ENCODE measurements at regions not wholly inside any gene's neighbourhood (a gene's known extent, or its start where the extent isn't known, plus 50 kb on each side); places are given as distances from the start of the nearest gene placed in this dataset.

DNA sequence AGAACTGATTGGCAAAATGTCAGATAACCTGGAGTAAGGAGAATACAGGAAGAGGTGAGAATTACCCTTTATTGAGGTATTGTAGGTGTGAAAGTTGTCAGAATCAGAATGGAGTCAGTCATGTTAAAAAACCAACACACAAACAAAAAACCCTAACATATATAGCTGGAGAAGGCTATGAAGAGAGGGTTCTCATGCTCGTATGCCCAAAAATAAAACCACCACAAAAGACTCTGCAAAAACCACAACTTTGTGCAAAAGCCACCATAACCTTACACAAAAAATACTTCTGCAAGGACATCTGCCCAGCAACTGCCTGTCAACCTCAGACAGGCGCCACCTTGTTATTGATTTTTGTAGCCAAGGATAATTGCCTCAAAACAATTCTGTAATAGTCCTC is 136.0 kb downstream of the CD47 start (continued):
- no peak for TF ChIP-seq EP300 (conservative IDR thresholded peaks at IDR 0.05; ENCODE audit: poor library complexity, severe bottlenecking)

GRCh38 chr3:107953722-107954121 is 137.1 kb downstream of the CD47 start:
- no peaks in the 10 kb centered on the region for H3K36me3 ChIP-seq (ENCODE audit: insufficient read depth, low read length)
- no peaks in the 10 kb centered on the region for H3K9me3 ChIP-seq (ENCODE audit: low read length)
- H3K27me3 ChIP-seq (ENCODE audit: insufficient read depth, low read depth, low read length) = no peaks in the 10 kb centered on the region
- no peak overlapping the region for H3K4me3 ChIP-seq (ENCODE audit: low read length)
- no peaks in the 10 kb centered on the region for H4K20me1 ChIP-seq (ENCODE audit: insufficient read depth)
- H3F3A ChIP-seq (ENCODE audit: insufficient read depth, low read length, poor library complexity, severe bottlenecking) = no peaks in the 10 kb centered on the region
- no peaks in the 10 kb centered on the region for H3K9me2 ChIP-seq (ENCODE audit: insufficient read depth, low read length)
- no peak overlapping the region for H3K27ac ChIP-seq (ENCODE audit: low read length)
- H3K9ac ChIP-seq (ENCODE audit: low read length) = no peak overlapping the region
- H3K4me2 ChIP-seq (ENCODE audit: low read length) = no peak overlapping the region
- TF ChIP-seq SMC3 (conservative IDR thresholded peaks at IDR 0.05; ENCODE audit: poor library complexity) (no peak), MXI1 (conservative IDR thresholded peaks at IDR 0.05; ENCODE audit: poor library complexity, severe bottlenecking) (no peak), EZH2 (IDR thresholded peaks at IDR 0.05; ENCODE audit: borderline replicate concordance, insufficient read depth, low read length, poor library complexity, severe bottlenecking) (no peak), TAF1 (IDR thresholded peaks at IDR 0.05; ENCODE audit: low read depth) (no peak), POLR2AphosphoS5 (IDR thresholded peaks at IDR 0.05) (no peak), EP300 (conservative IDR thresholded peaks at IDR 0.05; ENCODE audit: poor library complexity, severe bottlenecking) (no peak), RAD21 (conservative IDR thresholded peaks at IDR 0.05) (no peak), REST (IDR thresholded peaks at IDR 0.05; ENCODE audit: borderline replicate concordance) (no peak)
- TF ChIP-seq, protein P1, sequence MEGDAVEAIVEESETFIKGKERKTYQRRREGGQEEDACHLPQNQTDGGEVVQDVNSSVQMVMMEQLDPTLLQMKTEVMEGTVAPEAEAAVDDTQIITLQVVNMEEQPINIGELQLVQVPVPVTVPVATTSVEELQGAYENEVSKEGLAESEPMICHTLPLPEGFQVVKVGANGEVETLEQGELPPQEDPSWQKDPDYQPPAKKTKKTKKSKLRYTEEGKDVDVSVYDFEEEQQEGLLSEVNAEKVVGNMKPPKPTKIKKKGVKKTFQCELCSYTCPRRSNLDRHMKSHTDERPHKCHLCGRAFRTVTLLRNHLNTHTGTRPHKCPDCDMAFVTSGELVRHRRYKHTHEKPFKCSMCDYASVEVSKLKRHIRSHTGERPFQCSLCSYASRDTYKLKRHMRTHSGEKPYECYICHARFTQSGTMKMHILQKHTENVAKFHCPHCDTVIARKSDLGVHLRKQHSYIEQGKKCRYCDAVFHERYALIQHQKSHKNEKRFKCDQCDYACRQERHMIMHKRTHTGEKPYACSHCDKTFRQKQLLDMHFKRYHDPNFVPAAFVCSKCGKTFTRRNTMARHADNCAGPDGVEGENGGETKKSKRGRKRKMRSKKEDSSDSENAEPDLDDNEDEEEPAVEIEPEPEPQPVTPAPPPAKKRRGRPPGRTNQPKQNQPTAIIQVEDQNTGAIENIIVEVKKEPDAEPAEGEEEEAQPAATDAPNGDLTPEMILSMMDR (IDR thresholded peaks at IDR 0.05; ENCODE audit: poor library complexity, severe bottlenecking) = no peak
- H3K79me2 ChIP-seq (replicated peaks; ENCODE audit: insufficient read depth, low read length) = no peaks in the 10 kb centered on the region
- no peak overlapping the region for H2AFZ ChIP-seq (ENCODE audit: low read depth, low read length)

GRCh38 chr3:107951126-107951525 is 139.7 kb downstream of the CD47 start:
- TF ChIP-seq EZH2 (IDR thresholded peaks at IDR 0.05; ENCODE audit: borderline replicate concordance, insufficient read depth, low read length, poor library complexity, severe bottlenecking) (no peak), SMC3 (conservative IDR thresholded peaks at IDR 0.05; ENCODE audit: poor library complexity) (no peak), REST (IDR thresholded peaks at IDR 0.05; ENCODE audit: borderline replicate concordance) (no peak), EP300 (conservative IDR thresholded peaks at IDR 0.05; ENCODE audit: poor library complexity, severe bottlenecking) (no peak), RAD21 (conservative IDR thresholded peaks at IDR 0.05) (no peak), POLR2AphosphoS5 (IDR thresholded peaks at IDR 0.05) (no peak), MXI1 (conservative IDR thresholded peaks at IDR 0.05; ENCODE audit: poor library complexity, severe bottlenecking) (no peak), TAF1 (IDR thresholded peaks at IDR 0.05; ENCODE audit: low read depth) (no peak)
- TF ChIP-seq, protein P1 (IDR thresholded peaks at IDR 0.05; ENCODE audit: poor library complexity, severe bottlenecking) = no peak
- Histone ChIP-seq H3K4me3 (ENCODE audit: low read length) (no peak overlapping the region), H3K4me2 (ENCODE audit: low read length) (no peak overlapping the region), H2AFZ (ENCODE audit: low read depth, low read length) (no peak overlapping the region), H3F3A (ENCODE audit: insufficient read depth, low read length, poor library complexity, severe bottlenecking) (no peaks in the 10 kb centered on the region), H3K27ac (ENCODE audit: low read length) (no peak overlapping the region), H3K9me3 (ENCODE audit: low read length) (no peaks in the 10 kb centered on the region), H4K20me1 (ENCODE audit: insufficient read depth) (no peaks in the 10 kb centered on the region), H3K9ac (ENCODE audit: low read length) (no peak overlapping the region), H3K9me2 (ENCODE audit: insufficient read depth, low read length) (no peaks in the 10 kb centered on the region), H3K79me2 (replicated peaks; ENCODE audit: insufficient read depth, low read length) (no peaks in the 10 kb centered on the region), H3K36me3 (ENCODE audit: insufficient read depth, low read length) (no peaks in the 10 kb centered on the region), H3K27me3 (ENCODE audit: insufficient read depth, low read depth, low read length) (no peaks in the 10 kb centered on the region)
